OCI-LY1 (cell line): ENCODE measurements at regions not wholly inside any gene's neighbourhood (a gene's known extent, or its start where the extent isn't known, plus 50 kb on each side); places are given as distances from the start of the nearest gene placed in this dataset.

Experiments
- EZH2 ChIP-seq: fragments of 200-600 bp; sonication (generic), shearing (Covaris generic); IDR thresholded peaks from 2 replicates; pipeline ENCODE4 v1.8.0; 2017; ENCODE audit warnings: borderline replicate concordance, mixed run types, mild to moderate bottlenecking, antibody characterized with exemption, low read length, moderate library complexity, mixed read lengths
- TF ChIP-seq, protein P1 (sequence below): fragments of 200-600 bp; sonication (generic), shearing (Covaris generic); IDR thresholded peaks from 2 replicates; pipeline ENCODE4 v1.5.1; 2017; ENCODE audit warnings: mild to moderate bottlenecking, antibody characterized with exemption, low read length, moderate library complexity, mixed read lengths

DNA sequence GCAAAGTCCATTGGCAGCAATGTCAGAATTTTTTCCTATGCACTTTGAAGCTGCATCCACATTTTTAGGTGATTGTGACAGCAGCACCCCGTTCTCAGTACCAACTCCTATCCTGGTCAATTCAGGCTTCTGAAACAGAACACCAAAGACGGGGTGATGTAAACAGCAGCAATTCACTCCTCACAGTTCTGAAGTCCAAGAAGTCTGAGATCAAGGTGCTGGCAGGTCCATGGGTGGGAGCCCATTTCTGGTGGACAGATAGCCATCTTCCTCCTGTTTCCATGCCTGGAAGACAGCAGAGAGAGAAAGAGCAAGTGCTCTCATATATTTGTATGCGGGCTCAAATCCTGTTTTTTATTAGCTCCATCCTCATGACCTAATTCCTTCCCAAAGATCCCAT, 471.2 kb downstream of the BRD1 start:
- TF ChIP-seq, protein P1, sequence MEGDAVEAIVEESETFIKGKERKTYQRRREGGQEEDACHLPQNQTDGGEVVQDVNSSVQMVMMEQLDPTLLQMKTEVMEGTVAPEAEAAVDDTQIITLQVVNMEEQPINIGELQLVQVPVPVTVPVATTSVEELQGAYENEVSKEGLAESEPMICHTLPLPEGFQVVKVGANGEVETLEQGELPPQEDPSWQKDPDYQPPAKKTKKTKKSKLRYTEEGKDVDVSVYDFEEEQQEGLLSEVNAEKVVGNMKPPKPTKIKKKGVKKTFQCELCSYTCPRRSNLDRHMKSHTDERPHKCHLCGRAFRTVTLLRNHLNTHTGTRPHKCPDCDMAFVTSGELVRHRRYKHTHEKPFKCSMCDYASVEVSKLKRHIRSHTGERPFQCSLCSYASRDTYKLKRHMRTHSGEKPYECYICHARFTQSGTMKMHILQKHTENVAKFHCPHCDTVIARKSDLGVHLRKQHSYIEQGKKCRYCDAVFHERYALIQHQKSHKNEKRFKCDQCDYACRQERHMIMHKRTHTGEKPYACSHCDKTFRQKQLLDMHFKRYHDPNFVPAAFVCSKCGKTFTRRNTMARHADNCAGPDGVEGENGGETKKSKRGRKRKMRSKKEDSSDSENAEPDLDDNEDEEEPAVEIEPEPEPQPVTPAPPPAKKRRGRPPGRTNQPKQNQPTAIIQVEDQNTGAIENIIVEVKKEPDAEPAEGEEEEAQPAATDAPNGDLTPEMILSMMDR = no peak
- TF ChIP-seq EZH2 = no peak
